ENCODE measurements at regions not wholly inside any gene's neighbourhood (a gene's known extent, or its start where the extent isn't known, plus 50 kb on each side); places are given as distances from the start of the nearest gene placed in this dataset.

- DNase-seq (ENCODE audit: low spot score) (no peak), ATAC-seq (ENCODE audit: low FRiP score) (no peak)
- no peak for TF ChIP-seq CTCF (IDR thresholded peaks at IDR 0.05)
Measured at GRCh38 chr2:193608451-193608850, 1413.7 kb upstream of the TMEFF2 start.

DNA sequence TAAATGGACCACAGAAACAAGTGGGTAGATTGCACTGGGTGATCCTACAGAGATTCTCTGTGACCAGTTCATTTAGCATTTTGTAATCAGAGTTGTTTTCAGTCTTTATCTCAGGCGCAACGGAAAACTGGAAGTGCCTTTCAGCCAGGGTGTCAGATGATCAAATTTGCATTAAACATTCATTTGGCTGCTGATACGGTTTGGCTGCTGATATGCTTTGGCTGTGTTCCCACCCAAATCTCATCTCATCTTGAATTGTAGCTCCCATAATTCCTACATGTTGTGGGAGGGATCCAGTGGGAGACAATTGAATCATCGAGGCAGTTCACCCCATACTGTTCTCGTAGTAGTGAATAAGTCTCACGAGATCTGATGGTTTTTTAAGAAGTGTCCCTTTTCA, 1396.1 kb upstream of the TMEFF2 start:
- no peak for TF ChIP-seq CTCF (IDR thresholded peaks at IDR 0.05)
- ATAC-seq (ENCODE audit: low FRiP score) (no peak), DNase-seq (ENCODE audit: low spot score) (no peak)

DNA sequence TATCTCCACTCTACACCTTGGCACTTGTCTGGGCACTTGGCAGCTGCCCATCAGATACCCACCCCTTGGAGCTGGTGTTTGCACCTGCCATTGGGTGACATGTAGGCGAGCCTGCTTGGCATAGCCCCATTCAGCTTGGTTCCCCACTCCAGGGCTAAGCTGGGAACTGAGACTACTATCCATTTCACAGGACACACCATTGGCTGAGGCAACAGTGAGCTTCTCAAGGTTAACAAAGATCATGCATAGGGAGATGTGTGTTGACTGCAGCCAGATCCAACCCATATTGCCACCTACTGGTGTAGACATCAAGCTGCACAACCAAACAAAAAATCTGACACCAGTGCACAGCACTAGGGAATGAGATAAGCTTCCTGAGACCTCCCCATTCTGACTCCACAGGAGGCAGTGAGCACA, 1389.8 kb upstream of the TMEFF2 start:
- no peak for ATAC-seq (ENCODE audit: low FRiP score)
- TF ChIP-seq CTCF (IDR thresholded peaks at IDR 0.05): no peak
- no peak for DNase-seq (ENCODE audit: low spot score)

- TF ChIP-seq CTCF (IDR thresholded peaks at IDR 0.05): no peak
- ATAC-seq (ENCODE audit: low FRiP score) (no peak), DNase-seq (ENCODE audit: low spot score) (no peak)
Measured at GRCh38 chr2:193583638-193584400, 1389.1 kb upstream of the TMEFF2 start.

- ATAC-seq (ENCODE audit: low FRiP score): no peak
- DNase-seq (ENCODE audit: low spot score): no peak
- no peak for TF ChIP-seq CTCF (IDR thresholded peaks at IDR 0.05)
Measured at GRCh38 chr2:193581807-193582206, 1387.1 kb upstream of the TMEFF2 start.

DNA sequence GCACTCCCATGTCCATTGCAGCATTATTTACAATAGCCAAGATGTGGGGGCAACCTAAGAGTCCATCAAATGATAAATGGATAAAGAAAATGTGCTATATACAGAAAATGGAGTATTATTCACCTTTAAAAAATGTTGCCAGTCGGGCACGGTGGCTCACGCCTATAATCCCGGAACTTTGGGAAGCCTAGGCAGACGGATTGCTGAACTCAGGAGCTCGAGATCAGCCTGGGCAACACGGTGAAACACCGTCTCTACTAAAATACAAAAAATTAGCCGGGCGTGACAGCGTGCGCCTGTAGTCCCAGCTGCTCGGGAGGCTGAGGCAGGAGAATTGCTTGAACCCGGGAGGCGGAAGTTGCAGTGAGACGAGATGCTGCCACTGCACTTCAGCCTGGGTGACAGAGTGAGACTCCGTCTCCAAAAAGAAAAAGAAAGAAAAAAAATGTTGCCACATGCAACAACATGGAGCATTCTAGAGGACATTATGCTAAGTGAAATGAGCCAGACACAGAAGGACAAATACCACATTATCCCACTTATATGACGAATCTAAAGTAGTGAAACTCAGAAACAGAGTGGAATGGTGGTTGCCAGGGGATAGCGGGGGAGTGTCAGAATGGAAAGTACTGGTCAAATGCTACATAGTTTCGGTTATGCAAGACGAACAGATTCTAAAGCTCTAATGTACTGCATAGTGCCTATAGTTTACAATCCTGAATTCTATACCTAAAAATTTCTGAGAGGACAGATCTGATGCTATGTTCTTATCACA, 1385.6 kb upstream of the TMEFF2 start:
- no peak for DNase-seq (ENCODE audit: low spot score)
- ATAC-seq (ENCODE audit: low FRiP score): no peak

More for the DNA sequence above, 1385.6 kb upstream of the TMEFF2 start:
- no peak for TF ChIP-seq CTCF (IDR thresholded peaks at IDR 0.05)

Data from omental fat pad (tissue), 3 donors.